ENCODE measurements at regions not wholly inside any gene's neighbourhood (a gene's known extent, or its start where the extent isn't known, plus 50 kb on each side); places are given as distances from the start of the nearest gene placed in this dataset.

GRCh38 chr4:137430171-137430570, 102.1 kb downstream of the PCDH18 start:
- H3K4me3 Mint-ChIP-seq, result no peak overlapping the region
- H3K27me3 ChIP-seq (ENCODE audit: control insufficient read depth, insufficient read depth, low read length), result no peaks in the 10 kb centered on the region
- H3K4me1 Mint-ChIP-seq, result no peaks in the 10 kb centered on the region
- no peak for TF ChIP-seq CTCF (IDR thresholded peaks at IDR 0.05)
- no peak for ATAC-seq
- peaks cover 3 to 10% of the 10 kb centered on the region in 2 donors for H3K9me3 Mint-ChIP-seq
- no peaks in the 10 kb centered on the region for H3K27me3 Mint-ChIP-seq (ENCODE audit: low read depth in 2 of 2)
- intact Hi-C loops (cut with micrococcal nuclease), result no loop called here
- DNase-seq, result no peak
- H3K27ac Mint-ChIP-seq, result no peak overlapping the region
- H3K4me3 ChIP-seq (ENCODE audit: low read length), result no peak overlapping the region
- H3K4me1 ChIP-seq (ENCODE audit: control insufficient read depth, insufficient read depth, low read length), result no peaks in the 10 kb centered on the region
- H3K27ac ChIP-seq (ENCODE audit: low read length), result no peak overlapping the region
- 79% methylated on average over 4 of the region's 4 CpGs for WGBS (ENCODE audit: insufficient coverage)
- H3K36me3 ChIP-seq (ENCODE audit: control insufficient read depth, insufficient read depth, low read length), result no peaks in the 10 kb centered on the region
- peaks cover 8% of the 10 kb centered on the region for H3K36me3 Mint-ChIP-seq
- peaks cover 8% of the 10 kb centered on the region for H3K9me3 ChIP-seq (ENCODE audit: control insufficient read depth, insufficient read depth, low read length)

- no peaks in the 10 kb centered on the region for H3K4me1 ChIP-seq (ENCODE audit: control insufficient read depth, insufficient read depth, low read length)
- peaks cover 8% of the 10 kb centered on the region for H3K36me3 Mint-ChIP-seq
- H3K4me1 Mint-ChIP-seq, result no peaks in the 10 kb centered on the region
- 93% methylated on average over 3 of the region's 3 CpGs for WGBS (ENCODE audit: insufficient coverage)
- DNase-seq (no peak), ATAC-seq (no peak)
- no peaks in the 10 kb centered on the region for H3K27me3 Mint-ChIP-seq (ENCODE audit: low read depth in 2 of 2)
- no peak overlapping the region for H3K27ac ChIP-seq (ENCODE audit: low read length)
- intact Hi-C loops (cut with micrococcal nuclease), result no loop called here
- no peak overlapping the region for H3K27ac Mint-ChIP-seq
- no peak overlapping the region for H3K4me3 ChIP-seq (ENCODE audit: low read length)
- H3K27me3 ChIP-seq (ENCODE audit: control insufficient read depth, insufficient read depth, low read length), result no peaks in the 10 kb centered on the region
- H3K4me3 Mint-ChIP-seq, result no peak overlapping the region
- no peak for TF ChIP-seq CTCF (IDR thresholded peaks at IDR 0.05)
- H3K9me3 ChIP-seq (ENCODE audit: control insufficient read depth, insufficient read depth, low read length), result peaks cover 8% of the 10 kb centered on the region
- H3K36me3 ChIP-seq (ENCODE audit: control insufficient read depth, insufficient read depth, low read length), result no peaks in the 10 kb centered on the region
- H3K9me3 Mint-ChIP-seq, result peaks cover 6 to 13% of the 10 kb centered on the region in 2 donors
Measured at GRCh38 chr4:137427411-137427810, 104.9 kb downstream of the PCDH18 start.

- H3K4me1 ChIP-seq (ENCODE audit: control insufficient read depth, insufficient read depth, low read length), result no peaks in the 10 kb centered on the region
- intact Hi-C loops (cut with micrococcal nuclease), result no loop called here
- ATAC-seq (no peak), DNase-seq (no peak)
- no peak for TF ChIP-seq CTCF (IDR thresholded peaks at IDR 0.05)
- Mint-ChIP-seq H3K27ac (no peak overlapping the region), H3K4me1 (no peaks in the 10 kb centered on the region), H3K27me3 (ENCODE audit: low read depth in 2 of 2) (no peaks in the 10 kb centered on the region), H3K36me3 (no peaks in the 10 kb centered on the region), H3K9me3 (peaks cover 4 to 13% of the 10 kb centered on the region in 2 donors), H3K4me3 (no peak overlapping the region)
- H3K4me3 ChIP-seq (ENCODE audit: low read length), result no peak overlapping the region
- no peaks in the 10 kb centered on the region for H3K27me3 ChIP-seq (ENCODE audit: control insufficient read depth, insufficient read depth, low read length)
- H3K9me3 ChIP-seq (ENCODE audit: control insufficient read depth, insufficient read depth, low read length), result peaks cover 6% of the 10 kb centered on the region
- no peak overlapping the region for H3K27ac ChIP-seq (ENCODE audit: low read length)
- no peaks in the 10 kb centered on the region for H3K36me3 ChIP-seq (ENCODE audit: control insufficient read depth, insufficient read depth, low read length)
Measured at GRCh38 chr4:137425281-137425680, 107.0 kb downstream of the PCDH18 start.

- no peaks in the 10 kb centered on the region for H3K4me1 Mint-ChIP-seq
- H3K4me3 ChIP-seq (ENCODE audit: low read length), result no peak overlapping the region
- H3K9me3 ChIP-seq (ENCODE audit: control insufficient read depth, insufficient read depth, low read length), result peaks cover 6% of the 10 kb centered on the region
- DNase-seq, result no peak
- H3K27ac Mint-ChIP-seq, result no peak overlapping the region
- no peak for ATAC-seq
- no peak overlapping the region for H3K27ac ChIP-seq (ENCODE audit: low read length)
- no peaks in the 10 kb centered on the region for H3K4me1 ChIP-seq (ENCODE audit: control insufficient read depth, insufficient read depth, low read length)
- no peak for TF ChIP-seq CTCF (IDR thresholded peaks at IDR 0.05)
- no peaks in the 10 kb centered on the region for H3K36me3 Mint-ChIP-seq
- no peak overlapping the region for H3K4me3 Mint-ChIP-seq
- no peaks in the 10 kb centered on the region for H3K27me3 Mint-ChIP-seq (ENCODE audit: low read depth in 2 of 2)
- 100% methylated on average over 2 of the region's 2 CpGs for WGBS (ENCODE audit: insufficient coverage)
- H3K27me3 ChIP-seq (ENCODE audit: control insufficient read depth, insufficient read depth, low read length), result no peaks in the 10 kb centered on the region
- intact Hi-C loops (cut with micrococcal nuclease), result no loop called here
- peaks cover 6 to 13% of the 10 kb centered on the region in 2 donors for H3K9me3 Mint-ChIP-seq
- H3K36me3 ChIP-seq (ENCODE audit: control insufficient read depth, insufficient read depth, low read length), result no peaks in the 10 kb centered on the region
Measured at GRCh38 chr4:137422666-137423065, 109.6 kb downstream of the PCDH18 start.

Measured in natural killer cell (primary cell).